ENCODE measurements at regions not wholly inside any gene's neighbourhood (a gene's known extent, or its start where the extent isn't known, plus 50 kb on each side); places are given as distances from the start of the nearest gene placed in this dataset.
A peak's percentile ranks its signal among the peaks of the same experiment; 100 is the strongest.

GRCh38 chr3:124559846-124560574, 170.2 kb upstream of the UMPS start:
- peak; percentile 77 for DNase-seq (ENCODE audit: low spot score)
- Histone ChIP-seq H3K9me3 (no peaks in the 10 kb centered on the region), H3K27me3 (no peaks in the 10 kb centered on the region), H3K27ac (no peak overlapping the region), H3K4me1 (peaks cover 0 to 35% of the 10 kb centered on the region in 2 donors), H3K4me3 (no peak overlapping the region), H3K36me3 (no peaks in the 10 kb centered on the region)
- TF ChIP-seq, protein P1, sequence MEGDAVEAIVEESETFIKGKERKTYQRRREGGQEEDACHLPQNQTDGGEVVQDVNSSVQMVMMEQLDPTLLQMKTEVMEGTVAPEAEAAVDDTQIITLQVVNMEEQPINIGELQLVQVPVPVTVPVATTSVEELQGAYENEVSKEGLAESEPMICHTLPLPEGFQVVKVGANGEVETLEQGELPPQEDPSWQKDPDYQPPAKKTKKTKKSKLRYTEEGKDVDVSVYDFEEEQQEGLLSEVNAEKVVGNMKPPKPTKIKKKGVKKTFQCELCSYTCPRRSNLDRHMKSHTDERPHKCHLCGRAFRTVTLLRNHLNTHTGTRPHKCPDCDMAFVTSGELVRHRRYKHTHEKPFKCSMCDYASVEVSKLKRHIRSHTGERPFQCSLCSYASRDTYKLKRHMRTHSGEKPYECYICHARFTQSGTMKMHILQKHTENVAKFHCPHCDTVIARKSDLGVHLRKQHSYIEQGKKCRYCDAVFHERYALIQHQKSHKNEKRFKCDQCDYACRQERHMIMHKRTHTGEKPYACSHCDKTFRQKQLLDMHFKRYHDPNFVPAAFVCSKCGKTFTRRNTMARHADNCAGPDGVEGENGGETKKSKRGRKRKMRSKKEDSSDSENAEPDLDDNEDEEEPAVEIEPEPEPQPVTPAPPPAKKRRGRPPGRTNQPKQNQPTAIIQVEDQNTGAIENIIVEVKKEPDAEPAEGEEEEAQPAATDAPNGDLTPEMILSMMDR (IDR thresholded peaks at IDR 0.05) = peak; percentile 70 to 87

DNA sequence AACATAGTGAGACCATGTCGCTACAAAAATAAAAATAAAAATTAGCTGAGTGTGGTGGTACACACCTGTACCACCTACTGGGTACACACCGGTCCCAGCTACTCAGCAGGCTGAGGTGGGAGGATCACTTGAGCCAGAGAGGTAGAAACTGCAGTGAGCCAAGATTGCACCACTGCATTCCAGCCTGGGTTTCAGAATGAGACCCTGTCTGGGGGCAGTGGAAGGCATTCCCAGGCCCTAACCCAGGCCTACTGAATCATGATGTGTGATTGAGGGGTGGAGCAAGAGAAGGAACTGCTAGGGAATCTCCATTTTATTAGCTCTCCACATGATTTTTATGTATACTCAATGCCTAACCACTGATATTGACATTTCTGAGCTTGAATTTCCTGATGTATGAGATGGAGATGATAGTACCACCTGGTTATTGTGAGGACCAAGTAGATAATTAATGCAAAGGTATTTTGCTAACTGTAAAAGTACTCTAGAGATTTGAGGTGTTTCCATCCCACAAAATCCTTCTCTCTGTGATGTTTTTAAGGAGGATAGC, 169.5 kb upstream of the UMPS start:
- Histone ChIP-seq H3K4me1 (peaks cover 0 to 34% of the 10 kb centered on the region in 2 donors), H3K9me3 (no peaks in the 10 kb centered on the region), H3K4me3 (no peak overlapping the region), H3K27me3 (no peaks in the 10 kb centered on the region), H3K36me3 (no peaks in the 10 kb centered on the region), H3K27ac (no peak overlapping the region)
- TF ChIP-seq, protein P1 (IDR thresholded peaks at IDR 0.05) = no peak
- DNase-seq (ENCODE audit: low spot score) = no peak

DNA sequence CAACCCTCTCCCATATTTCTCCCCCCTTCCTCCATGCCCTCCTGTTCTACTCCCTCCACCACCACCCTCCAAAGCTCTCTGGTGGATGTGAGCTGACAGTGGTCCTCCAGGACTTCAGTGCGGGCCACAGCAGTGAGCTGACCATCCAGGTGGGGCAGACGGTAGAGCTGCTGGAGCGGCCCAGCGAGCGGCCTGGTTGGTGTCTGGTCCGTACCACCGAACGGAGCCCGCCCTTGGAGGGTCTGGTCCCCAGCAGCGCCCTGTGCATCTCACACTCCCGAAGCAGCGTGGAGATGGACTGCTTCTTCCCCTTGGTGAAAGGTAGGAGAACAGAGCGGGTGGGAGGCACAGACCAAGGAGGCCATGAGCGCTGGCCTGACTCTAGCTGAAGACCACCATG, 167.5 kb upstream of the UMPS start:
- Histone ChIP-seq H3K9me3 (no peaks in the 10 kb centered on the region), H3K36me3 (no peaks in the 10 kb centered on the region), H3K27me3 (no peaks in the 10 kb centered on the region), H3K4me1 (peaks cover 0 to 23% of the 10 kb centered on the region in 2 donors), H3K27ac (no peak overlapping the region), H3K4me3 (no peak overlapping the region)
- TF ChIP-seq, protein P1 (IDR thresholded peaks at IDR 0.05) = no peak
- no peak for DNase-seq (ENCODE audit: low spot score)

DNA sequence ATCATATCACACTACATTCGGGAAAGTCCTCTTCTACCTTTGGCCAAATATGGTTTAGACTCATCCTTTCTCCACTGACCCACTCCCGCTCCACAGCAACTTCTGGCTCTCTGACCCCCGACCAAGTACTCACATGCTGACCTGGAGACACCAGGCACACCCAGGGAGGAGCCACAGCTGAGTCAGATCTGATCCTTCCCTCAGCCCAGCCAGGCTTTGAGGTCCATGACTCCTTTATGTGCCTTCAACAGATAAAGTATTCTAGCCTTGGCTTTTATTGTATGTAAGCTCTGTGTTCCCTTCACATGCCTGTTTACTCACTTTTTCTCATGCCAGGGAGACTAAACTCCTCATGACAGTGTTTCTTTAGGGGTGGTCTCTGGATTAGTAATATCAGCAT, 166.9 kb upstream of the UMPS start:
- no peak for DNase-seq (ENCODE audit: low spot score)
- Histone ChIP-seq H3K27me3 (no peaks in the 10 kb centered on the region), H3K9me3 (no peaks in the 10 kb centered on the region), H3K27ac (no peak overlapping the region), H3K4me3 (no peak overlapping the region), H3K36me3 (no peaks in the 10 kb centered on the region), H3K4me1 (peaks cover 0 to 17% of the 10 kb centered on the region in 2 donors)
- TF ChIP-seq, protein P1 (IDR thresholded peaks at IDR 0.05) = no peak

DNA sequence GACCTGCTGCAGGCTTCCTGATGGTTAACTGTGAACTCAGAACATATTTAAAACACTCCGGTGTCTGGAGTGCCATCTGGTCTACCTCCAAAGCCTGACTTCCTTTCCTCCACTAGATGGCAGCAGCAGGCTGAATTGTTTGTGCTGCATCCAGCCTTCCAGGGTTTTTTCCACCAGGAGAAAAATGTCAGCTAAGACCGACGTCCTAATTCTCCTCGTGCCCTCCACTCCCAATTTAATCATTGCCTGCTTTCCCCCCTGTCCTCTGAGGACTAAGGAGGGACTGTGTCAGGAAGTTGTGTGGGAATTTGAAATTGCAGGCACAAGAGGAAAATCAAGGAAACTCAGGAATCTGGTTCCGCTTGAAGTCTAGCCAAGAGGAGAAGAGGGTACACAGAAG, 165.2 kb upstream of the UMPS start:
- H3K36me3 ChIP-seq = no peaks in the 10 kb centered on the region
- peak; percentile 81 for DNase-seq (ENCODE audit: low spot score)
- TF ChIP-seq, protein P1 (IDR thresholded peaks at IDR 0.05) = peak; percentile 70 to 91

More for the DNA sequence above, 165.2 kb upstream of the UMPS start:
- no peak overlapping the region for H3K4me3 ChIP-seq
- no peak overlapping the region for H3K27ac ChIP-seq
- peaks cover 0 to 14% of the 10 kb centered on the region in 2 donors for H3K4me1 ChIP-seq
- no peaks in the 10 kb centered on the region for H3K27me3 ChIP-seq
- H3K9me3 ChIP-seq = no peaks in the 10 kb centered on the region

Measured in right atrium auricular region (tissue), 2 donors.